ENCODE measurements at regions not wholly inside any gene's neighbourhood (a gene's known extent, or its start where the extent isn't known, plus 50 kb on each side); places are given as distances from the start of the nearest gene placed in this dataset.
A peak's percentile ranks its signal among the peaks of the same experiment; 100 is the strongest.

- TF ChIP-seq Cebpa-rat (IDR thresholded peaks at IDR 0.05) = no peak
- Histone ChIP-seq H4K20me1 (peaks cover 8 to 100% (median 48%) of the 10 kb centered on the region in 11 experiments; a peak in 19 of 22 replicates), H3K9me3 (replicated peaks in 1 of 11) (no peaks in the 10 kb centered on the region), H3K36me3 (peaks cover 0 to 58% (median 21%) of the 10 kb centered on the region in 11 experiments; a peak in 16 of 22 replicates), H3K4me1 (peaks cover 70 to 100% (median 85%) of the 10 kb centered on the region in 10 experiments), H3K4me2 (peak overlapping the region in 7 of 11 experiments; percentile 2 to 90 (median 27); a peak in 11 of 22 replicates), H3K27ac (peak overlapping the region in 2 of 11 experiments; percentile 5 to 12; a peak in 2 of 22 replicates), H3K4me3 (no peak overlapping the region), H3K9ac (no peak overlapping the region), H3K27me3 (no peaks in the 10 kb centered on the region)
Observed at GRCh38 chr7:130923930-130924329, 189.9 kb upstream of the KLF14 start.

GRCh38 chr7:130925136-130925794 lies 191.3 kb upstream of the KLF14 start:
- Histone ChIP-seq H3K36me3 (peaks cover 0 to 48% (median 19%) of the 10 kb centered on the region in 11 experiments; a peak in 14 of 22 replicates), H3K9me3 (replicated peaks in 1 of 11) (no peaks in the 10 kb centered on the region), H3K27me3 (no peaks in the 10 kb centered on the region), H3K4me3 (no peak overlapping the region), H3K9ac (peak overlapping the region in 5 of 11 experiments; percentile 39 to 54 (median 48); a peak in 8 of 22 replicates), H3K4me2 (peak overlapping the region; percentile 10 to 90 (median 34); a peak in 14 of 22 replicates), H3K4me1 (peaks cover 66 to 100% (median 82%) of the 10 kb centered on the region in 10 experiments), H4K20me1 (peaks cover 13 to 100% (median 62%) of the 10 kb centered on the region in 11 experiments; a peak in 19 of 22 replicates), H3K27ac (peak overlapping the region in 8 of 11 experiments; percentile 2 to 77 (median 54); a peak in 15 of 22 replicates)
- TF ChIP-seq Cebpa-rat (IDR thresholded peaks at IDR 0.05) = no peak

GRCh38 chr7:130926001-130926691 lies 192.1 kb upstream of the KLF14 start:
- no peaks in the 10 kb centered on the region for H3K9me3 ChIP-seq (replicated peaks in 1 of 11)
- peaks cover 64 to 100% (median 81%) of the 10 kb centered on the region in 10 experiments for H3K4me1 ChIP-seq
- peaks cover 13 to 100% (median 70%) of the 10 kb centered on the region in 11 experiments; a peak in 19 of 22 replicates for H4K20me1 ChIP-seq

GRCh38 chr7:130927062-130927461 lies 193.1 kb upstream of the KLF14 start:
- Histone ChIP-seq H3K9me3 (replicated peaks in 1 of 11) (no peaks in the 10 kb centered on the region), H3K27me3 (no peaks in the 10 kb centered on the region), H4K20me1 (peaks cover 13 to 100% (median 79%) of the 10 kb centered on the region in 11 experiments; a peak in 19 of 22 replicates), H3K9ac (no peak overlapping the region), H3K4me3 (no peak overlapping the region), H3K4me1 (peaks cover 56 to 100% (median 73%) of the 10 kb centered on the region in 10 experiments), H3K4me2 (peak overlapping the region in 1 of 11 experiments; percentile 18; a peak in 1 of 22 replicates), H3K27ac (0 out of 22 replicates have a peak overlapping the region, but pooled peaks of 1 of the 11 experiments have one; percentile 77), H3K36me3 (peaks cover 0 to 54% (median 21%) of the 10 kb centered on the region in 11 experiments; a peak in 14 of 22 replicates)
- no peak for TF ChIP-seq Cebpa-rat (IDR thresholded peaks at IDR 0.05)

More at GRCh38 chr7:130926001-130926691, 192.1 kb upstream of the KLF14 start:
- Histone ChIP-seq H3K36me3 (peaks cover 0 to 47% (median 19%) of the 10 kb centered on the region in 11 experiments; a peak in 14 of 22 replicates), H3K4me2 (peak overlapping the region in 10 of 11 experiments; percentile 10 to 90 (median 49); a peak in 15 of 22 replicates), H3K27ac (peak overlapping the region in 6 of 11 experiments; percentile 24 to 77 (median 66); a peak in 12 of 22 replicates), H3K9ac (peak overlapping the region in 4 of 11 experiments; percentile 39 to 54 (median 46); a peak in 4 of 22 replicates), H3K4me3 (no peak overlapping the region), H3K27me3 (no peaks in the 10 kb centered on the region)
- TF ChIP-seq Cebpa-rat (IDR thresholded peaks at IDR 0.05) = no peak

- no peak overlapping the region for H3K9ac ChIP-seq
- peaks cover 0 to 55% (median 21%) of the 10 kb centered on the region in 11 experiments; a peak in 14 of 22 replicates for H3K36me3 ChIP-seq
- no peak for TF ChIP-seq Cebpa-rat (IDR thresholded peaks at IDR 0.05)
- H3K27ac ChIP-seq = no peak overlapping the region
- no peaks in the 10 kb centered on the region for H3K9me3 ChIP-seq (replicated peaks in 1 of 11)
- no peak overlapping the region for H3K4me3 ChIP-seq
- no peaks in the 10 kb centered on the region for H3K27me3 ChIP-seq
- H4K20me1 ChIP-seq = peaks cover 13 to 100% (median 84%) of the 10 kb centered on the region in 11 experiments; a peak in 19 of 22 replicates
- H3K4me2 ChIP-seq = peak overlapping the region in 3 of 11 experiments; percentile 25 to 50 (median 44); a peak in 2 of 22 replicates
- peaks cover 51 to 100% (median 68%) of the 10 kb centered on the region in 10 experiments for H3K4me1 ChIP-seq
Observed at GRCh38 chr7:130927564-130927963, 193.6 kb upstream of the KLF14 start.

- TF ChIP-seq Cebpa-rat (IDR thresholded peaks at IDR 0.05) = no peak
- Histone ChIP-seq H3K27ac (peak overlapping the region in 2 of 11 experiments; percentile 12 to 42; a peak in 1 of 22 replicates), H3K4me1 (peaks cover 38 to 90% (median 49%) of the 10 kb centered on the region in 10 experiments), H3K4me3 (no peak overlapping the region), H3K27me3 (no peaks in the 10 kb centered on the region), H4K20me1 (peaks cover 24 to 100% (median 97%) of the 10 kb centered on the region in 11 experiments; a peak in 20 of 22 replicates), H3K9ac (no peak overlapping the region), H3K4me2 (peak overlapping the region in 5 of 11 experiments; percentile 28 to 56 (median 49); a peak in 8 of 22 replicates), H3K36me3 (peaks cover 6 to 68% (median 45%) of the 10 kb centered on the region in 11 experiments; a peak in 21 of 22 replicates), H3K9me3 (replicated peaks in 1 of 11) (no peaks in the 10 kb centered on the region)
Observed at GRCh38 chr7:130929896-130930659, 196.1 kb upstream of the KLF14 start.

GRCh38 chr7:130930681-130931080 lies 196.7 kb upstream of the KLF14 start:
- Histone ChIP-seq H4K20me1 (peaks cover 24 to 100% (median 97%) of the 10 kb centered on the region in 11 experiments; a peak in 20 of 22 replicates), H3K27me3 (no peaks in the 10 kb centered on the region), H3K36me3 (peaks cover 6 to 74% (median 51%) of the 10 kb centered on the region in 11 experiments; a peak in 21 of 22 replicates), H3K27ac (peak overlapping the region in 1 of 11 experiments; percentile 42; a peak in 1 of 22 replicates), H3K9ac (no peak overlapping the region), H3K9me3 (replicated peaks in 1 of 11) (no peaks in the 10 kb centered on the region), H3K4me1 (peaks cover 32 to 84% (median 43%) of the 10 kb centered on the region in 10 experiments), H3K4me2 (peak overlapping the region in 4 of 11 experiments; percentile 8 to 56 (median 46); a peak in 6 of 22 replicates), H3K4me3 (no peak overlapping the region)
- TF ChIP-seq Cebpa-rat (IDR thresholded peaks at IDR 0.05) = no peak

- peak overlapping the region in 4 of 11 experiments; percentile 8 to 56 (median 33); a peak in 4 of 22 replicates for H3K4me2 ChIP-seq
- no peak overlapping the region for H3K27ac ChIP-seq
Observed at GRCh38 chr7:130931423-130931822, 197.4 kb upstream of the KLF14 start.

More at GRCh38 chr7:130931423-130931822, 197.4 kb upstream of the KLF14 start:
- Histone ChIP-seq H3K4me1 (peaks cover 24 to 77% (median 35%) of the 10 kb centered on the region in 10 experiments), H3K9me3 (replicated peaks in 1 of 11) (no peaks in the 10 kb centered on the region), H4K20me1 (peaks cover 30 to 100% (median 97%) of the 10 kb centered on the region in 11 experiments; a peak in 20 of 22 replicates), H3K4me3 (no peak overlapping the region), H3K27me3 (no peaks in the 10 kb centered on the region), H3K36me3 (peaks cover 6 to 81% (median 58%) of the 10 kb centered on the region in 11 experiments; a peak in 21 of 22 replicates), H3K9ac (no peak overlapping the region)
- TF ChIP-seq Cebpa-rat (IDR thresholded peaks at IDR 0.05) = no peak

Data from BLaER1 treated with 17β-estradiol and CSF1 and Interleukin-3, amounts not matched to agents 10 nM and 100 nM (cell line).